Lower leg skin (tissue), 3 donors: ENCODE measurements at regions not wholly inside any gene's neighbourhood (a gene's known extent, or its start where the extent isn't known, plus 50 kb on each side); places are given as distances from the start of the nearest gene placed in this dataset.

Experiments used
- POLR2A ChIP-seq, 2 donors: fragments of 450-650 bp; IDR thresholded peaks; one replicate each; pipeline ENCODE4 v1.6.1; 2016 to 2017; ENCODE audit warnings: antibody characterized with exemption in 2 of 2, mild to moderate bottlenecking in 1 of 2, moderate library complexity in 1 of 2
- TF ChIP-seq, protein P1 (sequence below), 3 donors: fragments of 450-650 bp; IDR thresholded peaks; one replicate each; pipeline ENCODE4 v1.5.1; 2016; ENCODE audit warnings: antibody characterized with exemption in 3 of 3, mild to moderate bottlenecking in 3 of 3, moderate library complexity in 2 of 3

DNA sequence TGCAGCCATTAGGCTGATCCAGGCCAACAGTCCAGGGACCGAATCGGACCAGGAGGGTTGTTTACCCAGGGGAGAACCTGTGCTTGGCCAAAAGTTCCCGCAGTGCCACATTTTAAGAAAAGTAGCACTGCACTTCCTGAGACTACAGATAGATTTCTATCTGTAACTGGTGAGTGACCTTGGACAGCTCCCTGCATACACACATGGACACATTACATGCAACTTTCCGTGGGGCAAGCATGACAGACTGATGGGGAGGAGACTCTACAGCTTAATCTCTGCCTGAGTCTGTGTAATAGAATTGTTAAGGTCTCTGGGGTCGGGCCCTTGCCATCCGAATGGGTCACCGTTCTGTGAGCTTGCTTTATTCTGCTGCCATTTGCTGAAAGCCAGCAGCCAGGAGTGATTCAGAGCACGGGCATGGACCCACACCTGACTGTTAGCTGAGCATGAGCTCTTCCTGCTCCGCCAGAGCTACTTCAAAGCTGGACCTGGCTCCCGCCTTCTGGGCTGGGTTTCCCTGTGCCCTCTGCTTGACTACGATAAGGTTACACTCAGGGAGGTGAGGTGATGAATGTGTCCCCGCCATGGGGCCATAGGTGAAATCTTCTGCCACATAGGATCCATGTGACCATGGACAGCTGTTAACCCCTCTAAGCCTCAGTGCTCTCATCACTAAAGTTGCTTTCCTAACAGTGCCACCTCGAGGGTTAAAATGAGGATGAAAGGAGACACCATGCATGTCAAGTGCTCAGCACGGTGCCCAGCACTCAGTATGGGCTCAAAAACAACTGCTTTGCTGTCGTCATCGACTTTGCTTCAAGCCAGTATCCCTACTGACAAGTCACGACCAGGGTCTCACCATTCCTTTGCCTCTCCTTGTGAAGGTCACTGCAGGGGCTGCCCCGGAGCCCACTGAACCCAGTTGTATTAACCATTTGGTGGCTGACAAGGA is 200.0 kb downstream of the MELK start:
- TF ChIP-seq, protein P1, sequence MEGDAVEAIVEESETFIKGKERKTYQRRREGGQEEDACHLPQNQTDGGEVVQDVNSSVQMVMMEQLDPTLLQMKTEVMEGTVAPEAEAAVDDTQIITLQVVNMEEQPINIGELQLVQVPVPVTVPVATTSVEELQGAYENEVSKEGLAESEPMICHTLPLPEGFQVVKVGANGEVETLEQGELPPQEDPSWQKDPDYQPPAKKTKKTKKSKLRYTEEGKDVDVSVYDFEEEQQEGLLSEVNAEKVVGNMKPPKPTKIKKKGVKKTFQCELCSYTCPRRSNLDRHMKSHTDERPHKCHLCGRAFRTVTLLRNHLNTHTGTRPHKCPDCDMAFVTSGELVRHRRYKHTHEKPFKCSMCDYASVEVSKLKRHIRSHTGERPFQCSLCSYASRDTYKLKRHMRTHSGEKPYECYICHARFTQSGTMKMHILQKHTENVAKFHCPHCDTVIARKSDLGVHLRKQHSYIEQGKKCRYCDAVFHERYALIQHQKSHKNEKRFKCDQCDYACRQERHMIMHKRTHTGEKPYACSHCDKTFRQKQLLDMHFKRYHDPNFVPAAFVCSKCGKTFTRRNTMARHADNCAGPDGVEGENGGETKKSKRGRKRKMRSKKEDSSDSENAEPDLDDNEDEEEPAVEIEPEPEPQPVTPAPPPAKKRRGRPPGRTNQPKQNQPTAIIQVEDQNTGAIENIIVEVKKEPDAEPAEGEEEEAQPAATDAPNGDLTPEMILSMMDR (IDR thresholded peaks at IDR 0.05), result no peak
- no peak for TF ChIP-seq POLR2A (IDR thresholded peaks at IDR 0.05)
